AG09309 (cell line): ENCODE measurements at regions not wholly inside any gene's neighbourhood (a gene's known extent, or its start where the extent isn't known, plus 50 kb on each side); places are given as distances from the start of the nearest gene placed in this dataset.

Experiments used
- DNase-seq: peaks from one replicate; pipeline ENCODE4 v3.0.0-alpha.2; 2010; ENCODE audit warnings: low read depth
- H3K4me3 ChIP-seq: 2 replicates; pipeline ENCODE4 v1.5.1; 2011; ENCODE audit warnings: mild to moderate bottlenecking, low read depth, low read length, moderate library complexity; ENCODE audit not compliant: control insufficient read depth
- CTCF ChIP-seq: IDR thresholded peaks from 2 replicates; pipeline ENCODE4 v1.5.1; 2011; ENCODE audit warnings: mild to moderate bottlenecking, low read depth, low read length, inconsistent platforms; ENCODE audit not compliant: insufficient read depth, control insufficient read depth; ENCODE audit errors: missing control alignments

- DNase-seq = no peak
- H3K4me3 ChIP-seq = no peak overlapping the region
- TF ChIP-seq CTCF = no peak
These were observed 2200.4 kb upstream of the C9orf72 start for GRCh38 chr9:29773676-29774075.

GRCh38 chr9:29775491-29775890, 2202.2 kb upstream of the C9orf72 start:
- no peak for TF ChIP-seq CTCF
- no peak overlapping the region for H3K4me3 ChIP-seq
- no peak for DNase-seq

- no peak overlapping the region for H3K4me3 ChIP-seq
- no peak for TF ChIP-seq CTCF
- DNase-seq = no peak
These were observed 2205.1 kb upstream of the C9orf72 start for GRCh38 chr9:29778281-29778849.

GRCh38 chr9:29793970-29794369, 2220.7 kb upstream of the C9orf72 start:
- no peak for DNase-seq
- no peak for TF ChIP-seq CTCF
- H3K4me3 ChIP-seq = no peak overlapping the region

GRCh38 chr9:29796291-29796952, 2223.1 kb upstream of the C9orf72 start:
- H3K4me3 ChIP-seq = no peak overlapping the region
- no peak for TF ChIP-seq CTCF
- DNase-seq = no peak

- no peak overlapping the region for H3K4me3 ChIP-seq
- no peak for DNase-seq
- no peak for TF ChIP-seq CTCF
These were observed 2225.3 kb upstream of the C9orf72 start for GRCh38 chr9:29798599-29798998.
